ENCODE measurements at regions not wholly inside any gene's neighbourhood (a gene's known extent, or its start where the extent isn't known, plus 50 kb on each side); places are given as distances from the start of the nearest gene placed in this dataset.

DNA sequence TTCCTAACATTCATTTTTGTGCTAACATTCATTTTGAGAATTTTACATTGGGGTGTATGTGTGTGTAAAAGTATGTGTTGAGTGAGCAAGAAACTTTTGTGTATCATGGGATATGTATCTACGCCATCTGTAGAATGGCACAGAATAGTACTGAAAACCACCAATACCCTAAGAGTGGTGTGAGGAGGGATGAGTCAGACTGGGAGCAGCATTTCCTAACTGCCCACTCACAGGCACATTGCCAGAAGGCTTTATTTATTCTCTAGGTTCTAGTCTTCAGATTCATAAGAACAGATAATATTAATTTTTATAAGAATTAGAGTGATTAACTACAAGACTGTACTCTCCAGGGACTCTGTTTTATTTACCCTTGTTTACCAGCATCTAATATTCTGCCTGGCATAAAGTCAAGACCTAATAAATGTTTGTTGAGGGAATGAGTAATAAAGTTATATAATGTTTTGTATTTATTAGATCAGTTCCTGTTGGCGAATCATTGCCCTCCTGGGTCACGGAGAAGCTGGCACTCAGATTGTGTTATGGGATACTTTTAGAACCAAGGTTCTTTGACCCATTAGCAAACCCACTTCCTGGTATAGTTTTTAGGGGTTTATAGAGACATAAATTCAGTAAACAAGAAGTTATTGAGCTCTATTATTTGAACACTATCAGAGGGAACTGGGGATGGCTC lies 159.1 kb upstream of the PPP2R2B start:
- DNase-seq = peak in 1 of 2 experiments; percentile 21

DNA sequence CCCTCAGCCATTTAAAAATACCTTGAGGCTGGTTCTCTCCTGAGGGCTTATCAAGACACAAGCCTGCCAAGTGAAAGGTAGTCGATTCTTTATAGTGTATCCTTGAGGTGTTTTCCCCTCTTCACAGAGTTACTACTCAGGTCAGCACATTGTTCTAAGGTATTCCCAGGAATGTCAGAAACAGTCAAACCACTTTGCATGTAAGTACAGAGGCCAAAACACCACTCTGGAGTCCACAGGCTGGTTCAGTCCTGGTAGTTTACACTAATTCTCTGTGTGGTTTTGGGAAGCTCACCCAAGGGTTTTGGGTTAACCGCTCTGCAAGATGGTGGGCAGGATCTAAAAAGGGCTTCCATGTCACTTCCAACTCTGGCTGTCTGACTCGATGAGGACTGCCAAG lies 162.3 kb upstream of the PPP2R2B start:
- no peak for DNase-seq

DNA sequence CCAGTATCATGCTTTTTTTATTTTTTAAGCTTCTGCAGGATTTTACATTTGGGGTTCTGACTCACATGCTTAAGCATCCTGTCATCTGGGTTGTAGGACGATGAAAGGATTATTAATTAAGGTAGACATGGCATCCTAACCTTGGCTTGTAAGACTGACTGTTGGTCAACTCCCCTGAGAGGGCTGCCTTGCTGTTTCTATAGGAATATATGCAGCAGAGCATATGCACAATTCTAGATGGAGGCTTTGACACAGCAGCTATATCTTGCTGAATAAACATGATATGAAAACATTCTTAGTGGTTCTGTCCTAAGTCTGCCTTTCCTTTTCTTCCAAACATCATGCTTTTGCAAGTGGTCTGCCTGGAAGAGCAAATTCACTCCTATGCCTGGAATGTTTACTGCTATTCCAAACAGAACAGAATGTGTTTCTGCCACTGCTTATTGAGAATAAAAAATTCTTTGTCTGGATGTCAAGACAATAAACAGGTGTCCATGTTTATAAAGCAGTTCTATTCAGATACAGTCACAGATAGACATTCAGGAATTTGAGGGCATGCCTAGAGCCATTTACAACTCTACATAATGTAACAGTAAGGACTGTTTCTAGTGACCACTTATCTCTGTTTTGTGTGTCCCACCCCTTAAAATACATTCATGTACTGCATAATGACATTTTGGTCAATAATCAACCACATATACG lies 166.2 kb upstream of the PPP2R2B start:
- DNase-seq = no peak

DNA sequence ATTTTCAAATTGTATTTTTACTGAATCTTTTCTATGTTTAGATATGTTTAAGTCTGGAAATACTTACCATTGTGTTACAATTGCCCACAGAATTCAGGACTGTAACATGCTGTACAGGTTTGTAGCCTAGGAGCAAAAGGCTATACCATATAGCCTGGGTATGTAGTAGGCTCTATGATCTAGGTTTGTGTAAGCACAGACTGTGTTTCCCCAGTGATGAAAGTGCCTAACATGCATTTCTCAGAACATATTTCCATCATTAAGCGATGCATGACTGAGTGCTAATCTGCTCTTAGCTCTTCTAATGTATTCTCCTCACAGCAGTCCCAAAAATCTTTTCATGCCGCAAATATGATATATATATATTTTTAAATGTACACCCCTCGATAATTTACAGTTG lies 166.7 kb upstream of the PPP2R2B start:
- DNase-seq = no peak

DNA sequence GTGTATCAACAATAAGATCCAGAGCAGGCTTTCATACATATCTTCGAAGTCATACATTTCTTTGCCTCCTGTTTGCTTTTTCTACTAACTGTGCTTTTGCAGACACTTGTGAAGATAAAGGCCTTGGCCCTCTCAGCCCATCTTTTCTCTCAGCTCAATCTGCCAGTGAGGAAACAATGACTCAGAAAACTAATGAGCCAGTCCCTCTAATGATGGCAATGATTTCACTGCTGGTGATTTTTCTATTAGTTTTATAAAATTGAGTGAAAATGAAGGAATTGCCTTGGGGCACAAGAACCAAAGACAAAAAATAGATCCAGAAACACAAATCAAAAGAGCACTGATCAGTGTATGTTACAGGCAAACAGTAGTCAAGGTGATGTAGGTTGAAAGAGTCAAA lies 167.7 kb upstream of the PPP2R2B start:
- no peak for DNase-seq

DNA sequence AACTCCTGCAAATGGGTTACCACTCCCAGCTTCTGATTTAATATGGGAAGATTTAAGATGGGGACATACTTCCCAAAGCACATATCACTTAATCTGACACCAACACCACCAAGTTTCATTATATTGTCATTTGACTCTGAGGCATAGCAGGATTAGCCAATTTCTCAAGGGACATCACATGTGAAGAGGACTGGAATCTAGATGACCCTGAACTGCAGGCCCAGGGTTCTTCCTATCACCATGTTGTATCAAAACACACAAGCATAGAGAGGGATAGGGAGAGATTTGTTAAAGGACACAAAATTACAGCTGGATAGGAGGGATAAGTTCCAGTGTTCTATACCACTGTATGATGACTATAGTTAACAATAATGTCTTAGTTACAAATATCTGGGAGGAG lies 168.3 kb upstream of the PPP2R2B start:
- DNase-seq = no peak

DNA sequence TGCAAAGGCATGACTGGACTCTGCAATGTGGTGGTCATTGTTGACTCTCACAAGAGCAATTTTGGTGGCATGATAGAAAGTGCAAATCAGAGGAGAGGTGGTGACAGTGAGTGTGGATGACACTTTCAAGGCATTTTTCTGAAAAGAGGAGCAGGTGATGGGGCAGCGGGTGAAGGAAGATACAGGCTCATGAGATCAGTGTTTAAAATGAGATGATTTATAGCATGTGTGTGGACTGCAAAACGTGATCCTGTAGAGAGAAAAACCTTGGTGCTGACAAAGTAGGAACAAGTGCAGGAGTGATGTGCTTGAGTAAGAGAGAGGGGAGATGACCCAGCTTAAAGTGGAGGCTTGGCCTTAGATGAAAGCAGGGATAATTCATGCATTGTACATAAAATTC lies 171.2 kb upstream of the PPP2R2B start:
- DNase-seq = no peak

DNA sequence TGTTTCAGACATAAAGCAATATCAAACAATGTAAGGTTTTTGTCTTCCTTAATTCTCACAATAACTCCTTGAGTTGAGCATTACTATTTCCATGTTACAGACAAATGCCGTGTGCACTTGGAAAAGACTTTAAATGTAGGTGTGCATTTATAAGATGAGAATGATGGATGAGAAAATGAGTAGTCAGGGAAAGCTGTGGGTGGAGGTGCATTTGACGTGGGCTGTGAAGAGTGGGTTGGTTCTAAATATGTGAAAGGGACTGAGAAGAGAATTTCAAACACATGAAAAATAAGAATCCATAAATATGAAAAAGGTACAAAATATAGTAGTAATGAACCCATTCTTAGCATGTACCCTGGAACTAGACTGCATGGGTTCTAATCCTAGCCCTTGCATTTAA lies 171.6 kb upstream of the PPP2R2B start:
- no peak for DNase-seq

DNA sequence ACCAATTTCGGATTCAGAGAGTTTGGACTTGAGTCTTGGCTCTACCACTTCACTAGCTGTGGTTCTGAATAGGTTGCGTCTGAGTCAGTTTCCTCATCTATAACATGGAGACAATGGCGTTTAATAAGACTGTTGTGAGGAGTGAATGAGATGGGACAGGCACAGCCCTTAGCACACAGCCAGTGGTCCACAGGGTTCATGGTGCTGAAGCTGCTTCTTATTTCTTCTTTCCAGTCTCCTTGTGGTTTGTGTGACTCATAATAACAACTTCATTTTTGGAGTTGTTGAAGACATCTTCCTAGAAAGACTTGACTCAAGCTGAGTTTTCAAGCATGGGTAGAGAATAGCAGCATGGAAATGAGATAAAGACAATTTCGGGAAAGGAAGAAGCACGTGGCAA lies 172.6 kb upstream of the PPP2R2B start:
- DNase-seq = no peak

DNA sequence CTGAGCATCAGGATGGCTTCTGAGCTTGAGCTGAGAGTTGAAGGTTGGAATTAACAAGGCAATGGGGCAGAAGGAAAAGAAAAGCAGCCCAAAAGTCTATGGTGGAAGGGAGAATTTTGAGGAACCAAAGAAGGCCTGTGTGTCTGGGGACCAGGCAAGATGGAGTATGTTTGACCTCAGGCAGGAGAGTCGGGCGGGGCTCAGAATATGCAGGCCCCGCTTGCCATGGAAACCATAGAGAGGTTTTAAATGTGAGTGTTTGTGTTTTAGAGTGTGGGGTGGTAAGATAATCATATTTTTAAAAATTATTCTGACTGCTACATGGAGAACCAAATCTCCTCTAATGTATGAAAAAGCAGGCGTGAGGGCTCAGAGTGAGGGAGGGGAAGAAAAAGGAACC lies 174.0 kb upstream of the PPP2R2B start:
- DNase-seq = no peak

DNA sequence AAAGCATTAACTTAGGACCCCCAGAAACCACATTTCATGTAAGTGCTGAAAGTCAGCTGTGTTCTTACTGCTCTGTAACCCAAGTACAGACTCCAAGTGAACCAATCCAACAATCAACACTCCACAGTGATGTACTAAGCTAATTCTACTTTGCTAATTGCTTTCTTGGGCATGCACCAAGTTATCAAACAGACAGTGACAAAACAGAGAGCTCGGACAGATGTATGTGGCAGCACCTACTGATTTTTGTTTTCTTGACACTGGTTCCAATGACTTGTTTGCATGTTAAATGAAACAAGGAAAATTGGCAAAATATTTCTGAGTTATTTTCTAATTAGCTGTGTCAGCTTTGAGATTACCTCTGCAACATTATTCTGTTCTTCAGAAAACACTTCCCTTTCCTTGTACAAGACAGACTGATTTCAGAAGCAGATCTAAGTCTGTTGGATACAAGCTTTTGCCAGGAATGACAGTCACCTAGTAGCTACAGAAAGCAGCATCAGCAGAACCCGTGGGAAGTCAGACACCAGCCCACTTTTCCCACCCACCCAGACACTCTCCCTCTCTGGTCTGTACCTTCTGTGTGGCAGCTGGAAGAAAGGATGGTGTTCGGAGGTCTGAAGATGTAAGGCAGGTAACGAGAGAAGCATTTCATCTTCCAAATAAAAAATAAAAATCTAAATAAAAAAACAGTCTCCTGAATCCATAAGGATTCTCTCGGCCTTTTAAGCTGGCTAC lies 176.7 kb upstream of the PPP2R2B start:
- peak in 1 of 2 experiments; percentile 26 for DNase-seq

DNA sequence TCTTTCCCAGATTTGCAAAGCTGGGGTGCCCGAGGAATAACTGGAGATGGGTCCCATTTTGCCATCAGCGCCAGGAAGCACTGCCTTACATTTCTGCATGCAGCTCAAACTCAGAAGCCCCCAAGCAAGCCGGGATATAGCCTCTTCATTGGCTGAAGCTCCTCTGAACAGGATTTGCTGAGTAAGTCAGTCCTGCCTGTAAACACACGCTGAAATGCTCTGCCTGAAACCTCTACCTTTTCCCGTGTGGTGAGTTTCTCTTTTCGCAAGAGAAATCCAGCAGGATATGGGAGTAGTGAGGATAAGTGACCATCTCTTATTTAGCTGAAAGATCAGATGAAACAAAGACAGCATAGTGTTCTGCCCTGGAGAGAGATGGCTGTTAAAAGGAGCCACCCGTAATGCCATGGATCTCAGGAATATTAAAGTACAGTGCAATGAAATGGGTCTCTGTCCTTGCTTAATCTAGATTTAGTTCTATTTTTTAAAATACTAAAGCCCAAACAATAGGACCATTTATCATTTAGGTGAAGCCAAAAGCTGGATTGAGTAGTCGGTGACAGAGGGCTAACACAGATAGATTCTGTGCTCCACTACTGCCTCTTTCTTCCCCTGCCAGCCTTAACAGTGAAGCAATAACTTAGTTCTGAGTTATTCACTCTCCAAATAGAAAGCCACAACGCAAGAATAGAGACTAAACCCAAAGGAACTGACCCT lies 177.5 kb upstream of the PPP2R2B start:
- DNase-seq = no peak

DNA sequence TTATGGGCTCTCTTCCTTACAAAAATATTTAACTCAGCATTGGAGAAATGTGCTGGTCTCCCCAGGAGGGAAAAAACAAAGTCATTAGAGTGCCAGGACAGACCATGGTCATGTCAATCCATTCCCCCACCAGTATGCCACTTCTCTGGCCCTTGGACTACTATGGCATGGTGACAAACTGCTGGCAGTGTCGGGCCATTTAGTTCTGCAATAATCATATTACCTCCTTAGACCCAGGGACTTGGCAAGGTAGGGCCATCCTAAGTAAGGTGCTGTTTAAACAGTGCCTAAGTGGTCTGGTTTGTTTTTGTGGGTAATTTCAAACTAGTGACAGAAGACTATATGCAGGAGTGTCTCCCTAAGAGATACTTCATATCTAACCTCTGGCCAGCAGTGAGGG lies 177.8 kb upstream of the STK32A start:
- no peak for DNase-seq

DNA sequence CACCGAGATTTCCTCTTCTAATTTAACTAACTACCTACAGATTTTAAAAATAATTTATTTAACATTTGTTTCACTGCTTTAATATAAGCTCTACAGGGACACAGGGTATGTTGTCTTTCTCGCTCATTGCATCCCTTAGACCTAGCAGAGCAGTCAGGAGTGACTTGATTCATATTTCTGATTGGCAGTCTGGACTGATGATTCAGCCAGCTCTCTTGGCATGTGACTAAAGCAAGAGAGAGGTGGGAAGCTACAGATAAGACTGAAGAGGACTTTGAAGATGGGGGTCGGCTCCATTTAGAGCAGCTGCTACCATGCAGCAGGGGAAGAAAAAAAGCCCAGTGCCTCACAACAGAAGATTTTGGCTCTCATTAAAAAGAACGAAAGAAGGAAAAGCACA lies 173.4 kb upstream of the STK32A start:
- peak in 1 of 2 experiments; percentile 31 for DNase-seq

DNA sequence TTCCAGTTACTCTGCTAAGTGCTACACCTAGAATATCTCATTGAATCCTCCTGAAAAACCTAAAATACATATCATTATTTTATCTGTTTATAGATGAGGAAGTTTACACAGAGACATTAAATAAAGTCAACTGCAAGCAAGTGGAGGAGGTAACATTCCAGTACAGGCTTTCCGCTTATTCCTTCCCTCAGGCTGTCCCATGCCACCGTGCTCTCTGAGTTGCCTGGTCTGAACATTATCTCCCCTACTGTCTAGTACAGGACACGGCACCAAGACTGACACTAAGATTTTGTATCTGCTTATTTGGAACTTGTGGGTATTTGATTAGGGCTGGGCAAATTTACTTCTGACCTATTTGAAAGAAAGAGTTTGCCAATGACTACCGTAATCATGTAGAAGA lies 172.4 kb upstream of the STK32A start:
- DNase-seq = no peak

DNA sequence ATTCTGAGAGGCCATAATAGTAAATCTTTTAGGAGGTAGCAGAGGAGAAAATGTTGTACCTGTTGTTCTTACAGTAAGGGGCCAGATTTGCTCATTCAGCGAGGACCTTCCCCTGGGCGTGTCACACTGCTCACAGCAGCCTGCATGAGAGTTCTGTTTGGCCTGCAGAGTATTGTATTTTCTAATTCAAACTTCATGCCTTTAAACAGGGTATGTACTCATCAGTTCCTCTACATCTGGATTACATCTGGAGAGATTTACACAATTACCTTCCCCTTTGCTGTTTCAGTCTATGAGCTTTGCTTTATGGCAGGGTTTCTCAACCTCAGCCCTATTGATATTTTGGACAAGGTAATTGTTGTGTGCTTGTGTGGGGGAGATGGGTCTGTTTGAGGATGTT lies 170.9 kb upstream of the STK32A start:
- DNase-seq = no peak

DNA sequence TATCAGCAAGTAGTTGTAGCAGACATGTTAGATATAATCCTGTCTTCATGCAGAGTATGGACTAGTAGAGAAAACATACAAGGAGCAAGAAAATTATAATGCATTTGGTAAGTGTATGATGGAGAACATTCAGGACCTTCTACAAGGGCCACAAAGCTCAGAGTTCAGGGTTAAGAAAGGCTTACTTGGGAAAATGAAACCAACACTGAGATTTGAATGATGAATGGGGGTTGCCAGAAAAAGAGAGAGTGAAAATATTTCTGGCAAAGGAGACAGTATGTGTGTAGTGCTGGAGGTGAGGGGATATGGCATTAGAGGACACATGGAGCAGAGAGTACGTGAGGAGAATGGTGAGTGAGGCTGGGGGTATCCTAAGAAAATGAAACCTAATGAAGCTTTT lies 169.8 kb upstream of the STK32A start:
- DNase-seq = no peak

DNA sequence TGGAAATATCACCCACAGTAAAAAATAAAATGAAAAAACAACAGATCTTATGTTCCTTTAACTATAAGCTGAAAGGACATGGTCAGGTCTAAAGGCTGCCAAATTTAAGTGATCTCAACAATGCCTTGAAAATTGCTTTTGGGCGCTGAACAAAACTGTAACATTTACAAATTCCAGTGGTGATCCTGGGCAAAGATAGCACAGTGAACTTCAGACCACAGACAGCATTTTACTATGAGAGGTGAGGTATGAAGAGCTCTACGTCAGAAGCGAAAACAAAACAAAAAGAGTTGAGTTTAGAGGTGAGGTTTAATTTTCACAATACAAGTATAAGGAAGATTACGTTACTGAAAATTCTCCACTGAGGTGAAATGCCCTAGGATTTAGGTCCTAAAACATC lies 165.8 kb upstream of the STK32A start:
- no peak for DNase-seq

DNA sequence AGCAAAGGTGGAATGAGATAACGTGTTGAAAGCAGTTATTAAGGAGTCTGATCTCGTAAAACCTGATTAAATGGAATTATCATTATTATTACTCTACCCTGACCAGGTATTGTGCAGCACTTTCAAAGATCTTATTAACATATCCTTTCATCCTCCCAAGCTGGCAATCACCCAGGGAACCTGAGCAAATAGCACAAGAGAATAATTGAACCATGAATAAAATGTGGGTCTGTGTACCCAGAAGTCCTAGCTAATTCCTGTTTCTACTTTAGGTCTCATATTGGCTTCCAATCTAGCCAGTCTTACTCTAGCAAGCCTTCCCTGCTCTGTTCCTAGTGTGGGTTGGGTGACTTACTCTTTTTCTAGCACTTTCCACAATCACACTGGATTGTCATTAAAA lies 162.2 kb upstream of the STK32A start:
- DNase-seq = no peak

DNA sequence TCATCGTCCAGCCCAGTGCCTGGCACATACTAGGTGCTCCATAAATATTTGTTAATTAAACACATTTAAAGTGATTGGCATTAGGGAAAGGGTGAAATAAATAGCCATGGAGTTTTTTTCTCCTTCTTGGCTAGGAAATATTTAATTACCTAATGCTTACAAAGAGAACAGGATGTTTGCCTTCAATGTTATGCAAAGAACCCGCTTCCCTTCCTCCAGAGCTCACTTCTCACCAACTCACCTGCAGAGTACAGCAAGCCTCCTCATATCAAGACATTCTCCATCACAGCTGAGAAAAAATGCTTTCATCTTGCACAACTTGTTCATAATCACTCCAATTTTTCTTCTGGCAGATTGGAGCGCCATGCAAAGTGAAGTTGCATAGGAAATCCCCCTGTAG lies 161.7 kb upstream of the STK32A start:
- no peak for DNase-seq

DNA sequence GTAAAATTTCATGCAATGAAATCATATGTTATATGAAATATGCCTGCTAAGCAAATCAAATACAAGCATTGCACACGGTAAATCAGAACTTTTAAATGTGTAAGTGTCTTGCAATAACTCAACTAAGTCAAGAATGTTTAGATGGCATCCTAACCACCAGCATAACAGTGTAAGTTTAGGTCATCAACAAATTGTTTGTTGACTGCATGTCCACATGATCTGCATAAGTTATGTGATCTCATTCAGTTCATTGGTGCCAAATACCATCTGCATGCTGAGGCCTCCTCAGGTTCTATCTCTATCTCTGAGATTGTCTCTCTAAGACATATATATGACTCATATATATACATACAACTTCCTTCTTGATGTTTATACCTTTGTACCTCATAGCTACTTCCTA lies 159.6 kb upstream of the STK32A start:
- no peak for DNase-seq

DNA sequence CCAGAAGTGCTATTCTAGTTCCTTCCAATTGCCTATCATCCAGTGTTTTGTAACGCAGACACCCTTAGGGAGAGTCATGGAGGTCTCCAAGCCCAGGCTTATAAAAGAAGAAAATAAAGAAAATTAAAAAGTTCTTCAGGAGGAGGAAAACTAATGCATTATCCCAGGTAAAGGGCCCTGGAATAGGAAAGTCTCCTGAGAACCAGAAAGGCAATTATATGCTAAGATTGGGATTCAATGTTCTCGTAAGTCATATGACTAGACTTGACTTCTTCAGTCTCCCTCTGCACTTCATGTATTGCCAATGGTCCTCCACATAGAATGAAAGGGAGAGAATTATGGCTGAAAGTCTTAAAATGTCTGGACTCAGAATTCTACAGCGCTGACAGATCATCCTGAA lies 154.4 kb upstream of the STK32A start:
- DNase-seq = no peak

DNA sequence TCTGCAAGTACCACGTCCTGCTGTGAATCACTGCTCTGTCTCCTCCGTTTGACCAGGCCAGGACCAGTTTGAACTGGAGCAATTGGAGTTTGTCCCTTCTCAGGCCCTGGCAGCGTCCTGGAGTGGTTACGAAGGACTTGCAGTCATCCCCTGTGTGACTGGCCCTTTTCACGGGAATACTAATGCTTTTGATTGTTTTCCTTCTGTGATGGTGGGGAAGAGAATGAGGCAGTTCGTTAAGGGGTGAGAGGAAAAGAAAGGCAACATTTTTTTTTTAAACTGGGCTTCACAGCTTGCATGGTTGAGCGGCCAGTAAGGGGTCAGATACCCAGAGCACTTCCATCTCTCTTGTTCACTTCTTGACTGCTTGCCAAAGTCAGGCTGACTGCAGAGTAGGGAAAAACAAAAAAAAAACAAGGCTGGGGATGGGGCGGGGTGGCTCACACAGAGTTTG lies 153.5 kb upstream of the STK32A start:
- no peak for DNase-seq

DNA sequence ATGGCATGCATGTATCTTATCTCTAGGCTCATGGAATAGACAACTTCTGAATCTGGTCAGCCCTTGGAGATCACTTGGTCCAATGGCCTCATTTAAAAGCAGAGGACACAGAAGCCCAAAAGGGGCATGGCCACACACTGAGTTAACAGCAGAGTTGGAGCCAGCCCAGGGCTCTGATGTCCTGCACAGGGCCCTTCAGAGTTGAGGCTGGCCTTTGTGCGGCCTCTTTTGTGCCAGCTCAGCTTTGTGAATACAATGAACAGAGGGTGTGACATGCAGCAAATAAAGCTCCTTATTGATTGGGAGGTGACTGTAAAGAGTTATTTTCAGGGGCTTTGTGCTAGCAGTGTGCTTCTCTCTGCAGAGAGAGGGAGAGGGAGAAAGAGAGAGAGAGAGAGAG lies 150.1 kb upstream of the STK32A start:
- no peak for DNase-seq
